Head of caudate nucleus (tissue), 42 donors: ENCODE measurements at regions not wholly inside any gene's neighbourhood (a gene's known extent, or its start where the extent isn't known, plus 50 kb on each side); places are given as distances from the start of the nearest gene placed in this dataset.
"Not testable (repeated sequence)": the region's sequence is repeated elsewhere in the genome, so short reads cannot be mapped to it uniquely, and the experiment has no call there.

Experiments
- DNase-seq, 42 donors: peaks; one replicate each; pipeline versions ENCODE4 v3.0.0 to v3.0.0-alpha.2; 2020 to 2021; ENCODE audit warnings: mixed read lengths in 7 of 42
- intact Hi-C: fragments of 100-400 bp; cut with DNase I; formaldehyde crosslinking; loops from one replicate; pipeline ENCODE4 v1.15.0; 2022

DNA sequence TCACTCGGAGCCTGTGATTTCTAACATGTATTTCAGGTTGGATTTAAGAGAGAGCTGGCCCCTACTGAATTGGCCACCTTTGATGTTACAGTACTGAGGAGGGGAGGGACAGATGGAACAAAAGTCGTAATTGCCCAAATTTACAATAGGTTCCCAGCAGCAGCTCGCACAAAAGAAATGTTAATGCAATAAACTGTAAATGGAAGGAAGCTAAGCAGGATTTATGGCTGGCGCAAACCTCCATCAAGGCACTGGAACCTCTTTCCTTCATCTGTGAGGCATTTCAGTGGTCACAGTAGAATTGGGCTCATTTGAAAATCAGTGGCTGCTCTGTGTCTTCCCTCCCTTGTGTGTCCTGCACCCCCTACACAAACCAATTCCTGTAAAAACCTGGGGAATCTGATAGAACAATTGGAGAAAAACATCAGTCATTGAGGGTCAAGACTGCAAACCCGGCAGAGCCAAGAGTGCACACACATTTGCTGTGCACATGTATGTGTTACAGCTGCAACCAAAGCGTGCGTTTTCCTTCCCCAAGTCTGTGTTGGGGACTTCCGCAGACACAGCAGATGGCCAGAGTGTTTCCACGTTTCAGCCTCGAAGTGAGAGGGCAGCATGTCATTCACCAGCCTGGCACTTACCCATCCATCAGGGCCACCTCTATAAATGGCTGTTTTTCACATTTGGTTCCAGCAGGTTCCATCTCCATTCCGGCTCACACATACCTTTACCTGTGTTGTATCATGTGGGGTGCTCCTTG lies 192.8 kb downstream of the TM9SF2 start:
- intact Hi-C loops, result no loop called here

DNA sequence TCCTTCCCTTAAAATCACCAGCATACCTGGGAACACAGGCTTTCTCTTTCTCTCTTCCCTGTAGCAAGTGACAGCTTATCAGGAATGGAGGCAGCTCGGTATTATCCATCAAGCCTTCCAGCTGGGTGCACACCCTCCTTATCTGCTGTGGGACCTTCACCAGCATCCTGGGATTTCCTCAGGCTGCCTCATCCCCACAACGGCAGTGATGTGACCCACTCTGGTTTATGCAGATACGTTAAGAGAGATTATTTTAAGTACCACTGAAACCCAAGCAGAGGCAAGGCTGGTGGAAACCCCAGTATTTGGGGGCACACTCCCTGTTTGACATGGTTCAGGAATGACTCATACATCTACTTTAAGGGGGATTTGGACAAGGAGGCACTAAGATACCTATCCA lies 192.1 kb downstream of the TM9SF2 start:
- DNase-seq, result no peak
- intact Hi-C loops, result no loop called here

More for the DNA sequence above, 192.8 kb downstream of the TM9SF2 start:
- DNase-seq, result no peak

DNA sequence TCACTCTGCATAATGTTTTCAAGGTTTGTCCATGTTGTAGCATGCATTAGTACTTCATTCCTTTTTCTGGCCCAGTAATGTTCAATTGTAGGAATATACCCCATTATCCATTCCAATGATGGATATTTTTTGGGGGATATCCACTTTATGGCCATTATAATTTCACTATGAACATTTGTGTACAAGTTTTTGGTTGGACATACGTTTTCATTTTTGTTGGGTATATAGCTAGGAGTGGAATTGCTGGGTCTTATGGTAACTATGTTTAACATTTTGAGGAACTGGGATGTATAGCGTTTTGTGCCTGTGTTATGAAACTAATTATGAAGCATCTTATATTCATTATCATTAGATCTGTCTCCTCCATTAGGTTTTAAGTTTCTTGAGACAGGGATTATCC lies 191.6 kb downstream of the TM9SF2 start:
- no peak for DNase-seq
- intact Hi-C loops, result no loop called here

DNA sequence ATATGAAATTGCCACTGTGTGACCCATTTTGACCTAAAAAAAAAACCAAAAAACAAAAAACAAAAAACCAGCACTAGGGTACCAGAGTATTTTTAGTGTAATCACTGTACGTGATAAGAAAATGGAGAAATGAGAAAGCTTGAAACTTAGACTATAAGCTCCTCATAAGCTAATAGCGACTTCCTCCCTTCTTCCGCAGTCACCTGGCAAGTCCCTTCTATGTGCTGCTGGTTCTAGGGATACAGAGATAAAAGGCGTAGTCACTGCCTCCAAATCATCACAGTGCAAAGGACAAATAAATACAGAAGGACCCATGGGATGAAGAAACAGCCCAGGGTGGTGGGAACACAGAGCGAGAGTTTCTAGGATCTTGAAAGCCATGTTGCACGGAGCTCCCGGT lies 190.3 kb downstream of the TM9SF2 start:
- DNase-seq, result no peak
- intact Hi-C loops, result no loop called here

- intact Hi-C loops, result no loop called here
- DNase-seq, result no peak
These were observed 189.3 kb downstream of the TM9SF2 start for GRCh38 chr13:99690426-99691174.

DNA sequence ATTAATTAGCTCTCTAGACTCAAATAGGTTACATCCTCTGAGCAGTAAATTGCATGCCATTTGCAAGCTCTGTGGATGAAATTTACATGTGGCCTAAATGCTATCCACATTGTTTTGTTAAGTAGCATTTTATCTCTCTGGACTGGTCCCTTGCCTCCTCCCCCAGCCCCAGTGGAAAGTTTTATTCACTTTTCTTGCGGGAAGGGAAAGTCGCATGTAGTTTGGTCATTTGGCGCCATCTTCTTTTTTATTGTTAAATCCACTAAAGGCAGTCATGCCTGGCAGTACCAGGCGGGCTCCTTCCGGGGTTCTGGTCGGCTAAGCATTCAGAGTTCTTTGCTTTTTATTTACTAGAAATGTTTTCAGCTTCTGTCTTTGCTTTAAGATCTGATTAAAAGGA lies 188.7 kb downstream of the TM9SF2 start:
- intact Hi-C loops, result no loop called here

GRCh38 chr13:99688776-99689175 lies 187.5 kb downstream of the TM9SF2 start:
- intact Hi-C loops, result no loop called here
- DNase-seq, result no peak

More for the DNA sequence above, 188.7 kb downstream of the TM9SF2 start:
- no peak for DNase-seq

GRCh38 chr13:99687723-99688397 lies 186.6 kb downstream of the TM9SF2 start:
- DNase-seq, result no peak
- intact Hi-C loops, result no loop called here

DNA sequence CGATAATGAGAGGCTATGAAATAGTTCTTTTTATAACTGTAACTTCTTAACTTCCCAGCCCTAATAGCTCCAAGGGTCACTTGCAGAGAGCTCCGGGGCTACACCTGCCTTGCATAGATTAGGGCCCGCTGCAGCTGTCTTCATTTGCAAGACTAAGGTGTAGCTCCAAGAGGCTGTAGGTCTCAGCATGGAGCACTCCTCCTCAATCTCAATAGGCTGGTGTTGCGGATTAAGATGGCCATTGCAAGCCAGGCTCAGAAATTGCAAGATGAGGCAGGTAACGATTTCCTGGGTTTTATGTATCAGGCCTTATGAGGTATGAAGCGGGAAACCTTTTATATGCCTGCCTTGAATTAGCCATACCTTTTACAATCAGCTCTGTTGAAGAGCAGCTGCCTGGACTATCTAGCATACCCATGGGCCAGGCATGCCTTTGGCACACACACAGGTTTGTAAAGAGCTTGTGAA lies 185.7 kb downstream of the TM9SF2 start:
- DNase-seq, result no peak
- intact Hi-C loops, result no loop called here

DNA sequence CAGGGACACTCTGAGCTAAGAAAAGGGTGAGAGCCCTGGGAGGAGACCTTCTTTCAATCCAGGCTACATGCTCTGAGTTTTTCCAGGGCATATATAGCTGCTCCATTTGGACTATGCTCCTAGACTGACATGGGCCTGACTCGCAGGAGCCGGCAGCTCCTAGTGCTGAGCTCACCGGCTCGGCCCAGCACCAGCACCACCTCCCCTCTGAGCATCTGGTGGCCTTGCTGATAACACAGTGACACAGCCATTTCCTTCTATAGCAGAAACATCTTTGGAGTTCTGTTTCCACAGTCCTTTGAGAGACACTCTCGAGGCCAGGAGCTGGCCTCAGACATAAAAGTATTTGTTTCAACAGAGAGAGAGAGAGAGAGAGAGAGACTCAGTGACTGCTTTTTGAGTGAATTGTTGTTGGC lies 184.9 kb downstream of the TM9SF2 start:
- DNase-seq, result no peak
- intact Hi-C loops, result no loop called here

DNA sequence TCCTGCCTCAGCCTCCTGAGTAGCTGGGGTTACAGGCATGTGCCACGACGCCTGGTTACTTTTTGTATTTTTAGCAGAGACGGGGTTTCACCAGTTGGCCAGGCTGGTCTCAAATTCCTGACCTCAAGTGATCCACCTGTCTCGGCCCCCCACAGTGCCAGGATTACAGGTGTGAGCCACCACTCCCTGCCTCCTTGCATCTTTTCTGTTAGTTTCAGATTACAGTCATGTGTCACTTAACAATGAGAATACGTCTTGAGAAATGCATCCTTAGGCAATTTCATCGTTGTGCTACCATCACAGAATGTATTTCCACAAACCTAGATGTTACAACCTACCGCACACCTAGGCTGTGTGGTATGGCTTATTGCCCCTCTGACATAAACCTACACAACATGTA lies 180.4 kb downstream of the TM9SF2 start:
- no peak for DNase-seq
- intact Hi-C loops, result no loop called here

DNA sequence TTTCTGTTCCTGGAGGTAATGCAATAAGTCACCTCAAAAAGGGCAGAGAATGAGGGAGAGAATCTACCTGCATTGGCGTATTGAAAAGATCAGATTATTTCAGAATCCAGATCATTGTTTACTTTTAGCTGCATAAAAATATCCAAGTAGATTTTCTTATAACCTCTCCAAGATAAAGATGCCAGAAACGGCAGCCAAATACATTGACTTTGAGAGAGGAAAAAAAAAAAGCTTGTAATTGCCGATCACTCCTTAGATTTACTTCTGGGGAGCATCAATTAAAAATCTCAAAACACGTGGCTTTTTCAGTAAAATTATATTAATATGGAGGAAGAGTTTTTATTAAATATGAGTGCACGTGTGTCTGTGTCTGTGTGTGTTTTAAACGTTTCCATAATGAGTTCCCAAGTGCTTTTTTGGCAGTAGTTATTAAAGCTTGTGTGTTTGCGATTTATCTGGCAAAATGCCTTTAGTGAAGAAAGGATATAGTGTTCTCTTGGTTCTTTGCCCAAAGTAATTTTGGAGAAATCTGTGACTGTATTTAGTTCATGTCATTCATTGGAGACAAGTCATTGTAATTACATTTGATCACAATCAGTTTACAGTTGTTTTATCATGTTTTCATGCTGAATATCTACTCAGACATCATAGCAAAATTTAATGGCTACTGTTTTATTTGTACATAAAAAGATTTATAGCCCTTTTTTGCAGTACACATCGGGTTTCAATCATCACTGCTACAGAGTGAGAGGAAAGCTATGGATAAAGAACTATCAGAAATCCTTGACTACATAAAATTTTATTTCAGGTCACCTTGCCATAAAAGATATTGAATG lies 176.1 kb downstream of the TM9SF2 start:
- intact Hi-C loops, result no loop called here
- DNase-seq, result no peak

- intact Hi-C loops, result no loop called here
- no peak for DNase-seq
These were observed 170.5 kb downstream of the TM9SF2 start for GRCh38 chr13:99671746-99672145.

GRCh38 chr13:99669096-99669495 lies 167.8 kb downstream of the TM9SF2 start:
- DNase-seq, intact Hi-C loops: not testable (repeated sequence)

DNA sequence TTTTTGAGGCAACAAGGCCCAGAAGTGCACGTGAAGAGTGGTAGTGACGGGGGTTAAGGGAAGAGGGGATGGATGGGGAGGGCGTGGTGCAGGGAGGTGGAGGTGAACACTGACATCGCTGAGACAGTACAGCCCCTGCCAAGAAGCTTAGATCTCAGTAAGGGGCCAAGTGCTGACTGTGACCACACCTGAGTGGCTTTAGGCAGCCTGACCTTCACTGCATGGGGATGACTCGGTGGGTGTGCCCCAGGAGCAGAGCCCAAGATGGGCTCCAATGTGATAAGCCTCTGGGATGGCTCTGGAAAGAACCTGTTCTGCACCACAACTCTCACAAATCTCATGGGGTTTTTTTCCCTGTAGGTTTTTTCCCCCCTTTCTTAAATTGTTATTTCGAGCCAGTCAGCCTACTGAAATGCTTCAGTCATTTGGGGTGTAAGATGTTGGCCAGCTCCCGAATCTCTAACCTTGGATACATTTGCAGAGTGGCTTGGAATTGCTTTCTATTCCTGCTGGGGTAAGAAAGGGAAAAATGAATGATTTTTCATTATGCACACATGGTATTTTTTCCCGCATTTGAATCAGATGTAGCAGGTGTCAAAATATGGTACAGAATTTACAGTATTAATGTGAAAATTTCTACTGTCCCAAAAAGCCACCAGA lies 165.0 kb downstream of the TM9SF2 start:
- no peak for DNase-seq
- intact Hi-C loops, result no loop called here

GRCh38 chr13:99665711-99666110 lies 164.4 kb downstream of the TM9SF2 start:
- intact Hi-C loops, result no loop called here
- no peak for DNase-seq

- no peak for DNase-seq
- intact Hi-C loops, result no loop called here
These were observed 162.6 kb downstream of the TM9SF2 start for GRCh38 chr13:99663908-99664307.

- intact Hi-C loops, result no loop called here
- peak in 1 of 42 donors; percentile 31 for DNase-seq
These were observed 162.0 kb downstream of the TM9SF2 start for GRCh38 chr13:99663185-99663825.
